Suprapubic skin (tissue), 4 donors: ENCODE measurements at regions not wholly inside any gene's neighbourhood (a gene's known extent, or its start where the extent isn't known, plus 50 kb on each side); places are given as distances from the start of the nearest gene placed in this dataset.
"Not testable (repeated sequence)": the region's sequence is repeated elsewhere in the genome, so short reads cannot be mapped to it uniquely, and the experiment has no call there.

ENCODE experiments used
- CTCF ChIP-seq, 2 donors: fragments of 200-600 bp in 1 of 2; fragments of 450-650 bp in 1 of 2; sonication (generic) in 1 of 2; IDR thresholded peaks; one replicate each; pipeline ENCODE4 v1.5.1; 2016 to 2019; ENCODE audit warnings: antibody characterized with exemption in 2 of 2, mild to moderate bottlenecking in 1 of 2, moderate library complexity in 1 of 2
- POLR2A ChIP-seq, 2 donors: fragments of 450-650 bp; IDR thresholded peaks; one replicate each; pipeline ENCODE4 v1.6.1; 2017; ENCODE audit warnings: antibody characterized with exemption in 2 of 2, mild to moderate bottlenecking in 2 of 2, moderate library complexity in 2 of 2
- POLR2AphosphoS5 ChIP-seq, 3 donors: sonication (generic); formaldehyde crosslinking; IDR thresholded peaks; one replicate each; pipeline ENCODE4 v1.6.1; 2017; ENCODE audit warnings: antibody characterized with exemption in 3 of 3

- not testable (repeated sequence) for TF ChIP-seq CTCF, POLR2A, POLR2AphosphoS5 (IDR thresholded peaks at IDR 0.05)
Measured at GRCh38 chr21:9035225-9035624, 1486.2 kb upstream of the TPTE start.
